WTC11 (cell line): ENCODE measurements at regions not wholly inside any gene's neighbourhood (a gene's known extent, or its start where the extent isn't known, plus 50 kb on each side); places are given as distances from the start of the nearest gene placed in this dataset.
A peak's percentile ranks its signal among the peaks of the same experiment; 100 is the strongest.

Source experiments
- ATAC-seq: fragments of 200-7000 bp; cut with Tn5 transposase; 2 replicates; pipeline ENCODE4 v1.10.0; 2021; ENCODE audit warnings: mild to moderate bottlenecking, moderate library complexity
- CTCF ChIA-PET: fragments of 300-600 bp; sonication (Branson Sonifier 250); formaldehyde crosslinking; loops from one replicate; lab custom pipeline; 2021; ENCODE audit warnings: antibody characterized with exemption; lab: Charles Lee
- POLR2A ChIA-PET: fragments of 350-600 bp; sonication (Branson Sonifier 250); formaldehyde crosslinking; loops from one replicate; lab custom pipeline; 2021; ENCODE audit warnings: antibody characterized with exemption; lab: Charles Lee
- DNase-seq: peaks from one replicate; pipeline ENCODE4 v3.0.0; 2021; ENCODE audit warnings: low spot score
- H3K27ac Mint-ChIP-seq: 2 replicates; pipeline ENCODE4 v1.8.0; 2021; ENCODE audit warnings: mixed read lengths
- H3K27me3 Mint-ChIP-seq: 2 replicates; pipeline ENCODE4 v1.8.0; 2021; ENCODE audit warnings: low read depth, mild to moderate bottlenecking, moderate library complexity, mixed read lengths
- H3K36me3 Mint-ChIP-seq: 2 replicates; pipeline ENCODE4 v1.8.0; 2021; ENCODE audit warnings: mixed read lengths
- H3K4me1 Mint-ChIP-seq: 2 replicates; pipeline ENCODE4 v1.8.0; 2022; ENCODE audit warnings: mixed read lengths
- H3K4me3 Mint-ChIP-seq: 2 replicates; pipeline ENCODE4 v1.8.0; 2021; ENCODE audit warnings: mild to moderate bottlenecking, moderate library complexity, mixed read lengths
- H3K9me3 Mint-ChIP-seq: 2 replicates; pipeline ENCODE4 v1.8.0; 2021; ENCODE audit warnings: mixed read lengths
- ATF1 ChIP-seq: sonication (generic); formaldehyde crosslinking; IDR thresholded peaks from 2 replicates; pipeline ENCODE4 v1.8.1; 2023; ENCODE audit warnings: mild to moderate bottlenecking, moderate library complexity, missing genetic modification reagents
- CBFB ChIP-seq: sonication (generic); formaldehyde crosslinking; IDR thresholded peaks from 2 replicates; pipeline ENCODE4 v1.8.1; 2022; ENCODE audit warnings: mild to moderate bottlenecking, low read depth, missing genetic modification reagents
- ELF4 ChIP-seq: sonication (generic); formaldehyde crosslinking; IDR thresholded peaks from 2 replicates; pipeline ENCODE4 v1.8.1; 2022; ENCODE audit warnings: low read depth, mild to moderate bottlenecking, moderate library complexity, missing genetic modification reagents
- EMX1 ChIP-seq: fragments of 250-450 bp; sonication (Bioruptor Pico); IDR thresholded peaks from 2 replicates; pipeline ENCODE4 v1.8.0; 2021; ENCODE audit warnings: mild to moderate bottlenecking
- FOXK1 ChIP-seq: sonication (generic); formaldehyde crosslinking; IDR thresholded peaks from 2 replicates; pipeline ENCODE4 v1.8.0; 2022; ENCODE audit warnings: mild to moderate bottlenecking, moderate library complexity, missing genetic modification reagents
- FOXP1 ChIP-seq: sonication (generic); formaldehyde crosslinking; IDR thresholded peaks from 2 replicates; pipeline ENCODE4 v1.8.0; 2022; ENCODE audit warnings: missing genetic modification reagents, mild to moderate bottlenecking, moderate library complexity, borderline replicate concordance
- GABPB1 ChIP-seq: sonication (generic); formaldehyde crosslinking; IDR thresholded peaks from 2 replicates; pipeline ENCODE4 v1.8.1; 2023; ENCODE audit warnings: mild to moderate bottlenecking, missing genetic modification reagents
- GTF2I ChIP-seq: fragments of 250-450 bp; sonication (Bioruptor Pico); conservative IDR thresholded peaks from 2 replicates; pipeline ENCODE4 v1.4.0; 2021; ENCODE audit warnings: mild to moderate bottlenecking
- HMGA2 ChIP-seq: fragments of 250-450 bp; sonication (Bioruptor Pico); IDR thresholded peaks from 2 replicates; pipeline ENCODE4 v1.4.0; 2021; ENCODE audit warnings: mild to moderate bottlenecking, moderate library complexity
- KAT7 ChIP-seq: sonication (generic); formaldehyde crosslinking; IDR thresholded peaks from 2 replicates; pipeline ENCODE4 v1.8.1; 2023; ENCODE audit warnings: missing genetic modification reagents, mild to moderate bottlenecking, borderline replicate concordance
- MXD4 ChIP-seq: fragments of 250-450 bp; sonication (Bioruptor Pico); IDR thresholded peaks from 2 replicates; pipeline ENCODE4 v1.8.0; 2021; ENCODE audit warnings: mild to moderate bottlenecking, moderate library complexity, borderline replicate concordance
- MYBL2 ChIP-seq: sonication (generic); formaldehyde crosslinking; IDR thresholded peaks from 2 replicates; pipeline ENCODE4 v1.8.1; 2023; ENCODE audit warnings: mild to moderate bottlenecking, moderate library complexity, missing genetic modification reagents
- NFE2L1 ChIP-seq: sonication (generic); formaldehyde crosslinking; IDR thresholded peaks from 2 replicates; pipeline ENCODE4 v1.8.1; 2023; ENCODE audit warnings: missing genetic modification reagents
- NFYB ChIP-seq: sonication (generic); formaldehyde crosslinking; conservative IDR thresholded peaks from 2 replicates; pipeline ENCODE4 v1.8.0; 2022; ENCODE audit warnings: low read depth, missing genetic modification reagents
- SMAD3 ChIP-seq: sonication (generic); formaldehyde crosslinking; IDR thresholded peaks from 2 replicates; pipeline ENCODE4 v1.8.0; 2022; ENCODE audit warnings: missing genetic modification reagents, mild to moderate bottlenecking, borderline replicate concordance
- SOX15 ChIP-seq: fragments of 250-450 bp; sonication (Bioruptor Pico); IDR thresholded peaks from 2 replicates; pipeline ENCODE4 v1.9.0; 2021; ENCODE audit warnings: mild to moderate bottlenecking
- ZNF121 ChIP-seq: sonication (generic); formaldehyde crosslinking; IDR thresholded peaks from 2 replicates; pipeline ENCODE4 v1.8.0; 2023; ENCODE audit warnings: missing genetic modification reagents
- ZNF138 ChIP-seq: sonication (generic); formaldehyde crosslinking; conservative IDR thresholded peaks from 2 replicates; pipeline ENCODE4 v1.8.1; 2022; ENCODE audit warnings: mild to moderate bottlenecking, moderate library complexity, missing genetic modification reagents
- ZNF219 ChIP-seq: sonication (generic); formaldehyde crosslinking; IDR thresholded peaks from 2 replicates; pipeline ENCODE4 v1.8.0; 2023; ENCODE audit warnings: missing genetic modification reagents, mild to moderate bottlenecking, borderline replicate concordance
- ZNF232 ChIP-seq: sonication (generic); formaldehyde crosslinking; IDR thresholded peaks from 2 replicates; pipeline ENCODE4 v1.8.0; 2022; ENCODE audit warnings: mild to moderate bottlenecking, missing genetic modification reagents
- ZNF416 ChIP-seq: fragments of 250-450 bp; sonication (Bioruptor Pico); IDR thresholded peaks from 2 replicates; pipeline ENCODE4 v1.9.0; 2021; ENCODE audit warnings: mild to moderate bottlenecking, inconsistent platforms
- TF ChIP-seq, protein P1 (sequence below): sonication (generic); formaldehyde crosslinking; conservative IDR thresholded peaks from 2 replicates; pipeline ENCODE4 v1.8.1; 2022; ENCODE audit warnings: mild to moderate bottlenecking, missing genetic modification reagents
- TF ChIP-seq, protein P2 (sequence below): fragments of 250-450 bp; sonication (Bioruptor Pico); conservative IDR thresholded peaks from 2 replicates; pipeline ENCODE4 v1.9.0; 2021; ENCODE audit warnings: mild to moderate bottlenecking
- TF ChIP-seq, protein P3 (sequence below): sonication (generic); formaldehyde crosslinking; IDR thresholded peaks from 2 replicates; pipeline ENCODE4 v1.8.1; 2023; ENCODE audit warnings: mild to moderate bottlenecking, missing genetic modification reagents, moderate library complexity
- TF ChIP-seq, protein P4 (sequence below): fragments of 250-450 bp; sonication (Bioruptor Pico); IDR thresholded peaks from 2 replicates; pipeline ENCODE4 v1.8.0; 2021; ENCODE audit warnings: mild to moderate bottlenecking
- TF ChIP-seq, protein P5 (sequence below): sonication (generic); formaldehyde crosslinking; IDR thresholded peaks from 2 replicates; pipeline ENCODE4 v1.8.0; 2022; ENCODE audit warnings: mild to moderate bottlenecking, missing genetic modification reagents
- TF ChIP-seq, protein P6 (sequence below): sonication (generic); formaldehyde crosslinking; IDR thresholded peaks from 2 replicates; pipeline ENCODE4 v1.8.0; 2022; ENCODE audit warnings: mild to moderate bottlenecking, missing genetic modification reagents

DNA sequence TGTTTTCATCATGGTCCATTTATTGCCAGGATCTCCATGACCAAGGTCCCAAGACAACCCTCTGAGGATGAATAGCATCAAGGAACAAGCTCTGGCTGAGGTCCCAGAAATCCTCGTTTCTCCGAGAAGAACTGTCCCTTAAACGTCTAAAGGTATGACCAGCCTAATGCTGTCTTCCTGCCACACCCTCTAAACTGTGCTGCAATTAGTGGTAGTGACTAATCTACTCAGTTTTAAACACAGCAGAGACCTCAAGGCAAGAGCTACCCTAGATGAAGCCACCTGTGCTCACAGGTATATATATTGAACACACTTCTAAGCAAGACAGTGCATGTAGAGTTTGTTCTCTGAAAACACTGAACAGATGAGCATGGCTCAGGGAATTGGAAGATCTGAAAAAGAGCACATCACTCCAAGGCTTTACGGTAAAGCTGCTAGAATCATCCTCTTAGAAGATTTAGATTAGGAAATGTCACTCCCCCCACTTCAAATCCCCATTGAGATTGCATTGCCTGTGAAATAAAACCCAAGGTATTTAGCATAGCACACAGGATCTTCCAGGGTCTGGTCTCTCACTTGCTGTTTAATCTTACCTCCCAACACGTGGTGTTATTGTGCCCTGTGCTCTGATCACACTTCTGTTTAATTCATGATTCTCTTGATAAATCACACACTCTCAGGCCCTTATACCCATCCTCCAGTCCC is 173.9 kb upstream of the VCX3A start:
- Mint-ChIP-seq H3K27ac (no peak overlapping the region; the same call in 1 of the 2 replicates), H3K9me3 (peaks cover 10% of the 10 kb centered on the region), H3K36me3 (peaks cover 12% of the 10 kb centered on the region), H3K27me3 (no peaks in the 10 kb centered on the region), H3K4me3 (no peak overlapping the region), H3K4me1 (peaks cover 11% of the 10 kb centered on the region)
- no peak for ATAC-seq
- TF ChIP-seq, protein P1, sequence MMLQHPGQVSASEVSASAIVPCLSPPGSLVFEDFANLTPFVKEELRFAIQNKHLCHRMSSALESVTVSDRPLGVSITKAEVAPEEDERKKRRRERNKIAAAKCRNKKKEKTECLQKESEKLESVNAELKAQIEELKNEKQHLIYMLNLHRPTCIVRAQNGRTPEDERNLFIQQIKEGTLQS = no peak
- no peak for TF ChIP-seq ZNF219 (CRISPR knock-in tag)
- TF ChIP-seq, protein P2, sequence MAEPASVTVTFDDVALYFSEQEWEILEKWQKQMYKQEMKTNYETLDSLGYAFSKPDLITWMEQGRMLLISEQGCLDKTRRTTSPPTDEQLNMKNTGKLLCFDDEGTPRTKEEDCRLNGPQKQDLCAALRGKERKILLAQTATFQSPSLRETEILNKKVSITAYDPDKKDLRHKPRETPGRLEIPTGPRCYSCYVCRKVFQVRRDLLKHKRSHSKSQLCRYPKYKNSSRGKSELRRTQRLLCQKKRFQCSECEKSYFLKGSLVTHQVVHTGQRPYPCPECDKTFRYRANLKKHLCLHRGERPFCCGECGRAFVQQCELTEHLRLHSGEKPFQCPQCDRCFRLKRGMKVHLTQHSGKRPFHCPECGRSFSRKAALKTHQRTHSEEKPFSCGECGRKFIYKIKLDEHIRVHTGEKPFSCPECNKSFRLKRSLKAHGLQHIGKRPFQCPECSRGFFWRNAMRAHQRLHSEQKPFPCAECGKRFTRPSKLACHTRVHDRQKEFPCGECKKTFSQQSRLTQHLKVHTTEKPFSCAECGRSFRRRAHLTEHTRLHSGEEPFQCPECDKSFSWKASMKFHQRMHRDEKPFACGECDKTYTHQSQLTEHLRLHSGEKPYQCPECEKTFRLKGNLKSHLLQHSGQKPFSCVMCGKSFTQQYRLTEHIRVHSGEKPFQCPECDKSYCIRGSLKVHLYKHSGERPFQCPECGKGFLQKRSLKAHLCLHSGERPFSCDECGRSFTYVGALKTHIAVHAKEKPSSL (CRISPR knock-in tag) = no peak
- no peak for TF ChIP-seq CBFB
- DNase-seq = no peak
- POLR2A ChIA-PET = no interaction called here
- CTCF ChIA-PET = no interaction called here

DNA sequence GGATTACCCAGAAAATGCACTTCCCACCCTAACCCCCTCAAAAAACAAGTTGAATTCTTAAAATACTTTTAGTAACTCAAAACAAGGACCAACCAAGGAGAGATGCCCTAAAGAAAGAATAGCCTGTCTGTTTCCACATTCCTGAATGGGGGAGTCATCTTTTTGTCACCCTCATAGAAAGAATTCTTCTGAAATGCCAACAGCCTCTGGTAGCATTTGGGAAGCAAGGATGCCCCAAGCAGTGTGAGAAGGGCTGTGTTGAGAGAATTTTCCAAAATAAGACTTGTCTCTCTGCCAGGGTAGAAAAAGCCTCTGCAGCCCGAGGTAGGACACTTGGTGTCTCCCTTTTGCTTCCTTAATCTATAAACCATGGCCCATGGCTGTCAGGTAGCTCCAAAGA is 173.1 kb upstream of the VCX3A start:
- POLR2A ChIA-PET = no interaction called here
- ATAC-seq = peak; percentile 77

DNA sequence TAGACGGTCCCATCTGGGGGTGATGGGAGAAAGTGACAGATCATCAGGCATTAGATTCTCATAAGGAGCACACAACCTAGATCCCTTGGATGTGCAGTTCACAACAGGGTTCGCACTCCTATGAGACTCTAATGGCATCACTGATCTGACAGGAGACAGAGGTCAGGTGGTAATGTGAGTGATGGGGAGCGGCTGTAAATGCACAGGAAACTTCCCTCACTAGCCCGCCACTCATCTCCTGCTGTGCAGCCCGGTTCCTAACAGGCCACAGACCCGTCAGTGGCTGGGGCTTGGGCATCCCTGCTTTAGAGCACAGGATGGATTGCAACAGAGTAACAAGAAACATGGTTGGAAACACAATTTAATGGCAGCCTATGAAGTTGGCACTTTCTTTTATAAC is 172.6 kb upstream of the VCX3A start:
- ATAC-seq (no peak), DNase-seq (no peak)
- no peak overlapping the region for H3K27ac Mint-ChIP-seq
- H3K36me3 Mint-ChIP-seq = peaks cover 12% of the 10 kb centered on the region
- H3K4me1 Mint-ChIP-seq = peaks cover 7% of the 10 kb centered on the region
- TF ChIP-seq, protein P3, sequence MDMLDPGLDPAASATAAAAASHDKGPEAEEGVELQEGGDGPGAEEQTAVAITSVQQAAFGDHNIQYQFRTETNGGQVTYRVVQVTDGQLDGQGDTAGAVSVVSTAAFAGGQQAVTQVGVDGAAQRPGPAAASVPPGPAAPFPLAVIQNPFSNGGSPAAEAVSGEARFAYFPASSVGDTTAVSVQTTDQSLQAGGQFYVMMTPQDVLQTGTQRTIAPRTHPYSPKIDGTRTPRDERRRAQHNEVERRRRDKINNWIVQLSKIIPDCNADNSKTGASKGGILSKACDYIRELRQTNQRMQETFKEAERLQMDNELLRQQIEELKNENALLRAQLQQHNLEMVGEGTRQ (CRISPR knock-in tag) = no peak
- TF ChIP-seq EMX1 = no peak
- no peak for TF ChIP-seq NFYB
- no peak for TF ChIP-seq GABPB1 (CRISPR knock-in tag)
- TF ChIP-seq ZNF121 (CRISPR knock-in tag) = no peak
- no peak for TF ChIP-seq ZNF232
- TF ChIP-seq, protein P4, sequence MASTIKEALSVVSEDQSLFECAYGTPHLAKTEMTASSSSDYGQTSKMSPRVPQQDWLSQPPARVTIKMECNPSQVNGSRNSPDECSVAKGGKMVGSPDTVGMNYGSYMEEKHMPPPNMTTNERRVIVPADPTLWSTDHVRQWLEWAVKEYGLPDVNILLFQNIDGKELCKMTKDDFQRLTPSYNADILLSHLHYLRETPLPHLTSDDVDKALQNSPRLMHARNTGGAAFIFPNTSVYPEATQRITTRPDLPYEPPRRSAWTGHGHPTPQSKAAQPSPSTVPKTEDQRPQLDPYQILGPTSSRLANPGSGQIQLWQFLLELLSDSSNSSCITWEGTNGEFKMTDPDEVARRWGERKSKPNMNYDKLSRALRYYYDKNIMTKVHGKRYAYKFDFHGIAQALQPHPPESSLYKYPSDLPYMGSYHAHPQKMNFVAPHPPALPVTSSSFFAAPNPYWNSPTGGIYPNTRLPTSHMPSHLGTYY = no peak
- no peak for TF ChIP-seq FOXP1 (CRISPR knock-in tag)
- TF ChIP-seq SOX15 = no peak
- no peak for TF ChIP-seq MXD4 (CRISPR knock-in tag)
- H3K4me3 Mint-ChIP-seq = no peak overlapping the region
- POLR2A ChIA-PET = no interaction called here
- no peaks in the 10 kb centered on the region for H3K27me3 Mint-ChIP-seq
- CTCF ChIA-PET = no interaction called here
- H3K9me3 Mint-ChIP-seq = peaks cover 10% of the 10 kb centered on the region

More for the DNA sequence above, 173.1 kb upstream of the VCX3A start:
- Mint-ChIP-seq H3K36me3 (peaks cover 12% of the 10 kb centered on the region), H3K4me1 (peaks cover 10% of the 10 kb centered on the region), H3K27ac (no peak overlapping the region; the same call in 1 of the 2 replicates), H3K27me3 (no peaks in the 10 kb centered on the region), H3K9me3 (peaks cover 10% of the 10 kb centered on the region), H3K4me3 (no peak overlapping the region)
- CTCF ChIA-PET = no interaction called here
- no peak for DNase-seq
- TF ChIP-seq HMGA2 (no peak), KAT7 (CRISPR knock-in tag) (no peak), EMX1 (no peak), ZNF416 (CRISPR knock-in tag) (no peak), ATF1 (CRISPR knock-in tag) (no peak), FOXP1 (CRISPR knock-in tag) (no peak), SMAD3 (CRISPR knock-in tag) (no peak), SOX15 (no peak), NFE2L1 (CRISPR knock-in tag) (no peak), ELF4 (CRISPR knock-in tag) (no peak), MYBL2 (CRISPR knock-in tag) (no peak), GTF2I (CRISPR knock-in tag) (no peak), FOXK1 (CRISPR knock-in tag) (no peak), ZNF138 (CRISPR knock-in tag) (no peak)
- TF ChIP-seq, protein P3 (CRISPR knock-in tag) = no peak
- TF ChIP-seq, protein P5, sequence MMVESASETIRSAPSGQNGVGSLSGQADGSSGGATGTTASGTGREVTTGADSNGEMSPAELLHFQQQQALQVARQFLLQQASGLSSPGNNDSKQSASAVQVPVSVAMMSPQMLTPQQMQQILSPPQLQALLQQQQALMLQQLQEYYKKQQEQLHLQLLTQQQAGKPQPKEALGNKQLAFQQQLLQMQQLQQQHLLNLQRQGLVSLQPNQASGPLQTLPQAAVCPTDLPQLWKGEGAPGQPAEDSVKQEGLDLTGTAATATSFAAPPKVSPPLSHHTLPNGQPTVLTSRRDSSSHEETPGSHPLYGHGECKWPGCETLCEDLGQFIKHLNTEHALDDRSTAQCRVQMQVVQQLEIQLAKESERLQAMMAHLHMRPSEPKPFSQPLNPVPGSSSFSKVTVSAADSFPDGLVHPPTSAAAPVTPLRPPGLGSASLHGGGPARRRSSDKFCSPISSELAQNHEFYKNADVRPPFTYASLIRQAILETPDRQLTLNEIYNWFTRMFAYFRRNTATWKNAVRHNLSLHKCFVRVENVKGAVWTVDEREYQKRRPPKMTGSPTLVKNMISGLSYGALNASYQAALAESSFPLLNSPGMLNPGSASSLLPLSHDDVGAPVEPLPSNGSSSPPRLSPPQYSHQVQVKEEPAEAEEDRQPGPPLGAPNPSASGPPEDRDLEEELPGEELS (CRISPR knock-in tag) = no peak
- TF ChIP-seq, protein P6, sequence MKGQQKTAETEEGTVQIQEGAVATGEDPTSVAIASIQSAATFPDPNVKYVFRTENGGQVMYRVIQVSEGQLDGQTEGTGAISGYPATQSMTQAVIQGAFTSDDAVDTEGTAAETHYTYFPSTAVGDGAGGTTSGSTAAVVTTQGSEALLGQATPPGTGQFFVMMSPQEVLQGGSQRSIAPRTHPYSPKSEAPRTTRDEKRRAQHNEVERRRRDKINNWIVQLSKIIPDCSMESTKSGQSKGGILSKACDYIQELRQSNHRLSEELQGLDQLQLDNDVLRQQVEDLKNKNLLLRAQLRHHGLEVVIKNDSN (CRISPR knock-in tag) = no peak
